H7 (cell line): ENCODE measurements at regions not wholly inside any gene's neighbourhood (a gene's known extent, or its start where the extent isn't known, plus 50 kb on each side); places are given as distances from the start of the nearest gene placed in this dataset.
"Not testable (repeated sequence)": the region's sequence is repeated elsewhere in the genome, so short reads cannot be mapped to it uniquely, and the experiment has no call there.

ENCODE experiments used
- DNase-seq: peaks from one replicate; pipeline ENCODE4 v3.0.0; 2012
- H3K27me3 ChIP-seq: 2 replicates; pipeline ENCODE4 v1.6.0; 2011; ENCODE audit warnings: mild to moderate bottlenecking, low read length; ENCODE audit not compliant: control insufficient read depth, insufficient read depth
- H3K36me3 ChIP-seq: replicated peaks from 2 replicates; pipeline ENCODE4 v1.5.1; 2011; ENCODE audit warnings: low read length; ENCODE audit not compliant: control insufficient read depth, insufficient read depth
- H3K4me3 ChIP-seq: 2 replicates; pipeline ENCODE4 v1.5.1; 2011; ENCODE audit warnings: low read depth, mild to moderate bottlenecking, control low read depth, low read length, moderate library complexity; ENCODE audit not compliant: insufficient read depth

DNA sequence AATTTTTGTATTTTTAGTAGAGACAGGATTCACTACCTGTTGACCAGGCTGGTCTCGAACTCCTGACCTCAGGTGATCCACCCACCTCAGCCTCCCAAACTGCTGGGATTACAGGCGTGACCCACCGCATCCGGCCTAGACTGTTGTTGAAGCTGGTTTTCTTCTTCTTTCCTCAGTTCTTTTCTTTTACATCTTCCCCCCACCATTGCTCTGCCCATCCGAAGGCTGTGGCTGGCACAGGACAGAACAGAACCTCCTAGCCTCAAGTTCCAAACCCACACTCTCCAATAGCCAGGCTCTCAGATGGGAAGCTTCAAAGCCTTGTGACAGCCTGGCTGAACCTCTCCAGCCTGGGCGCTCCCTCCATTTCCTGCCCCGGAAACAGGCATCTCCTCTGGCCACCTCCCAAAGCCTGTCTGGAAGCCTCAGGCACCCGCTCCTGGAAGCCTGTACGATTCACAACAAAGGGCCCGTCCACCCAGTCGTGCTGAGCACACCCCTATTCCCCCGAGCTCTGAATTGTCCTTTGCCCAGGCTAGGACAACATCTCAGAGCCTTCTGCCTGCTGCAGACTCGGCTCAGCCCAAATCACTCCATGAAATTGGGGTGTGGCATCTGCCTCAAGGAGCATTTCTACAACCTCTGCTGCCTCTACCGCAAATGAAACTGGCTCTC is 138.1 kb upstream of the C1QTNF3 start:
- H3K27me3 ChIP-seq, DNase-seq, H3K36me3 ChIP-seq, H3K4me3 ChIP-seq: not testable (repeated sequence)

GRCh38 chr5:34185005-34185404 is 142.0 kb upstream of the C1QTNF3 start:
- H3K27me3 ChIP-seq, H3K36me3 ChIP-seq, DNase-seq, H3K4me3 ChIP-seq: not testable (repeated sequence)

DNA sequence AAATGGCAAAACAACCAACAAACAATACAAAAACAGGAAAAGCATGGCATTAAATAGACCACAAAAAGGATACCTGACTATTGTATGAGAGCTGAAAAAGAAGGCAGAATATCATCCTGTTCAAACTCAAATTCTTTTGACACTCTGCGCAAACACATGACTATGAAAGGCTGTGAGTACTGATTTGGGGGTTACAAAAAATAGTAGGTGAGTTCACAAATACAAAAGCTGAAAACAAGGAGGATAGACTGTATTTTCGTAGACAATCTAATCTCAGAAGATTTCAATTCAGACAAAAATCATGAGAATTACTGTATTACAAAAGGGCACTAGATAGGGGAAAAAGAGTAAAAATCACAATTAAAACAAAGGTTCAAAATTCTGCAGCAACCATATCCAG is 142.6 kb upstream of the C1QTNF3 start:
- not testable (repeated sequence) for H3K27me3 ChIP-seq, H3K4me3 ChIP-seq, H3K36me3 ChIP-seq, DNase-seq

GRCh38 chr5:34186108-34186507 is 143.1 kb upstream of the C1QTNF3 start:
- DNase-seq, H3K27me3 ChIP-seq, H3K4me3 ChIP-seq, H3K36me3 ChIP-seq: not testable (repeated sequence)

GRCh38 chr5:34186865-34187264 is 143.9 kb upstream of the C1QTNF3 start:
- H3K36me3 ChIP-seq, H3K27me3 ChIP-seq, H3K4me3 ChIP-seq, DNase-seq: not testable (repeated sequence)

- not testable (repeated sequence) for H3K36me3 ChIP-seq, H3K27me3 ChIP-seq, H3K4me3 ChIP-seq, DNase-seq
Observed at GRCh38 chr5:34187441-34187840, 144.4 kb upstream of the C1QTNF3 start.

- not testable (repeated sequence) for H3K27me3 ChIP-seq, DNase-seq, H3K4me3 ChIP-seq, H3K36me3 ChIP-seq
Observed at GRCh38 chr5:34188001-34188822, 145.2 kb upstream of the C1QTNF3 start.

DNA sequence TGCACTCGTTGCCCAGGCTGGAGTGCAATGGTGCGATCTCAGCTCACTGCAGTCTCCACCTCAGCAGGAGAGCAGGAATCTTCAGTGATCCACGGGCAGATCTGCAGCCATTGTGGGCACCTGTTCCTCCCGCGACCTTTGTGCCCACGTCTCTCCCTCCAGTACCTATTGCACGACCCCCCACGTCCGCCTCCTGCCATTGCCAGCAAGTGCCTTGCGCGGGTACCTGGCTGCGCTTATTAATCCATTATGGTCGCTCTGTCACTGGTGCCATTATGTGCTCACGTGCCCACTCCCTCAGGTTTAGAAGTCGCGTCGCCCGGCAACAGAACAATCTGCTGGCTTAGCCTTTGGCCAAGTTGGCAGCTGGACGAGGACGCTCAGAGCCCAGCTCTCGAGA is 146.2 kb upstream of the C1QTNF3 start:
- H3K36me3 ChIP-seq, DNase-seq, H3K4me3 ChIP-seq, H3K27me3 ChIP-seq: not testable (repeated sequence)

DNA sequence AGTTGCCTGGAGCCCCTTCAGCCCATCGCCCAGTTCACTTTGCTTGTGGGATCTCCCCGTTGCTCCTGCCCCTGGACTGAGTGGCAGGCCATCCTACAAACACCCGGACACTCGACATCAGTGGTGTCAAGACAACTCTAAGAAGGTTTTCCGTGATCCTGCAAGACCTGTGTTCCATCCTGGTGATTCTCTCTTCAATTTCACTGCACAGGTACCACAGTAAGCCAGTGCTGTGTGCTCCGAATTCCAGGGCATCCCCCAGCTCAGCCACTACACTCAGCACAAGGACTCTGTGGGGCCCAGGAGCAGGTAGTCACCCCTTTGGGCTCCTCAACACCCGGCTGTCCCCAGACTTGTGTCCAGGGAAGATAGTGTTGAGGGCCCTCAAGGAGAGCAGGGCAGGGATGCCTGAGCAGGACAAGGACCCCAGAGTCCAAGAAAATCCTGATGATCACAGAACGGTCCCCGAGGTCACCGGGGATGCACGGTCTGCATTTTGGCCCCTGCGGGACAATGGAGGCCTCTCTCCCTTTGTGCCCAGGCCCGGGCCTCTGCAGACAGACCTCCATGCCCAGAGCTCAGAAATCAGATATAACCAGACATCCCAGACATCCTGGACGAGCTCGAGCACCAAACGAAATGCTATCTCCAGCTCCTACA is 146.9 kb upstream of the C1QTNF3 start:
- peak; percentile 10 for DNase-seq
- not testable (repeated sequence) for H3K27me3 ChIP-seq, H3K4me3 ChIP-seq, H3K36me3 ChIP-seq

- H3K27me3 ChIP-seq, DNase-seq, H3K36me3 ChIP-seq: not testable (repeated sequence)
Observed at GRCh38 chr5:34190466-34190865, 147.5 kb upstream of the C1QTNF3 start.

DNA sequence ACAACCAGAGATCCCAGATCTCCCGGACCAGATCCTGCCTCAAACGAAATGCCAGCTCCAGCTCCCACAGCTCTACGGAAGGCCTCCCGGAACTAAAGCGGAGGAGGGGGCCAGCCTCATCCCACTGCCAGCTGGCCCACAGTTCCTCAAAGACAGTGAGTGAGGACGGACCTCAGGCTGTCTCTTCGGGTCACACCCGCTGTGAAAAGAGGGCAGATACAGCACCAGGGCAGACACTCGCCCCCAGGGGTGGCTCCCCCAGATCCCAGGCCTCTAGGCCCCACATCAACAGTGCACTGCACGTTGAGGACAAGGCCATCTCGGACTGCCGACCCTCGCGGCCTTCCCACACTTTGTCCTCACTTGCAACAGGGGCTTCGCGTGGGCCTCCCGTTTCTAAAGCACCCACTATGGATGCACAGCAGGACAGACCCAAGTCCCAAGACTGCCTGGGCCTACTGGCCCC is 148.3 kb upstream of the C1QTNF3 start:
- H3K27me3 ChIP-seq, DNase-seq, H3K4me3 ChIP-seq: not testable (repeated sequence)

More at GRCh38 chr5:34190466-34190865, 147.5 kb upstream of the C1QTNF3 start:
- H3K4me3 ChIP-seq: not testable (repeated sequence)

DNA sequence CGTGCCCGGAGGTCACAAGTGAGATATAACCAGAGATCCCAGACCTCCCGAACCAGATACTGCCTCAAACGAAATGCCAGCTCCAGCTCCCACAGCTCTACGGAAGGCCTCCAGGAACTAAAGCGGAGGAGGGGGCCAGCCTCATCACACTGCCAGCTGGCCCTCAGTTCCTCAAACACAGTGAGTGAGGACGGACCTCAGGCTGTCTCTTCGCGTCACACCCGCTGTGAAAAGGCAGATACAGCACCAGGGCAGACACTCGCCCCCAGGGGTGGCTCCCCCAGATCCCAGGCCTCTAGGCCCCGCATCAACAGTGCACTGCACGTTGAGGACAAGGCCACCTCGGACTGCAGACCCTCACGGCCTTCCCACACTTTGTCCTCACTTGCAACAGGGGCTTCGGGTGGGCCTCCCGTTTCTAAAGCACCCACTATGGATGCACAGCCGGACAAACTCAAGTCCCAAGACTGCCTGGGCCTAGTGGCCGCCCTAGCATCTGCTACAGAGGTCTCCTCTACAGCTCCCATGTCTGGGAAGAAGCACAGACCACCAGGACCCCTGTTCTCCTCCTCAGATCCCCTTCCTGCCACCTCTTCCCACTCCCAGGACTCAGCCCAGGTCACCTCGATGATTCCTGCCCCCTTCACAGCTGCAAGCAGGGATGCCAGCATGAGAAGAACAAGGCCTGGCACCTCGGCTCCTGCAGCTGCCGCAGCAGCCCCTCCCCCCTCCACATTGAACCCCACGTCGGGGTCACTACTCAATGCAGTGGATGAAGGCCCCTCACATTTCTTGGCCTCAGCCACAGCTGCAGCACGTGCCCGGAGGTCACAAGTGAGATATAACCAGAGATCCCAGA is 149.3 kb upstream of the C1QTNF3 start:
- DNase-seq: peak; percentile 11
- H3K27me3 ChIP-seq, H3K36me3 ChIP-seq, H3K4me3 ChIP-seq: not testable (repeated sequence)

More for the DNA sequence above, 148.3 kb upstream of the C1QTNF3 start:
- not testable (repeated sequence) for H3K36me3 ChIP-seq

DNA sequence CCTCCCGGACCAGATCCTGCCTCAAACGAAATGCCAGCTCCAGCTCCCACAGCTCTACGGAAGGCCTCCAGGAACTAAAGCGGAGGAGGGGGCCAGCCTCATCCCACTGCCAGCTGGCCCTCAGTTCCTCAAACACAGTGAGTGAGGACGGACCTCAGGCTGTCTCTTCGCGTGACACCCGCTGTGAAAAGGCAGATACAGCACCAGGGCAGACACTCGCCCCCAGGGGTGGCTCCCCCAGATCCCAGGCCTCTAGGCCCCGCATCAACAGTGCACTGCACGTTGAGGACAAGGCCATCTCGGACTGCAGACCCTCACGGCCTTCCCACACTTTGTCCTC is 149.9 kb upstream of the C1QTNF3 start:
- not testable (repeated sequence) for H3K36me3 ChIP-seq, H3K4me3 ChIP-seq, H3K27me3 ChIP-seq, DNase-seq

GRCh38 chr5:34193297-34193696 is 150.3 kb upstream of the C1QTNF3 start:
- not testable (repeated sequence) for DNase-seq, H3K27me3 ChIP-seq, H3K4me3 ChIP-seq, H3K36me3 ChIP-seq
